GM12892 (cell line): ENCODE measurements at regions not wholly inside any gene's neighbourhood (a gene's known extent, or its start where the extent isn't known, plus 50 kb on each side); places are given as distances from the start of the nearest gene placed in this dataset.

Experiments
- DNase-seq: peaks from one replicate; pipeline ENCODE4 v3.0.0; 2011; ENCODE audit not compliant: insufficient read length
- FAIRE-seq: peaks from 2 replicates; lab custom pipeline; 2011; peaks lifted over from hg19 to GRCh38; lab: Jason Lieb, UNC
- POLR2A ChIP-seq: IDR thresholded peaks from 2 replicates; pipeline ENCODE4 v1.6.1; 2011; ENCODE audit warnings: low read depth, low read length, control low read depth
- POLR2AphosphoS5 ChIP-seq: IDR thresholded peaks from 2 replicates; pipeline ENCODE4 v1.6.1; 2011; ENCODE audit warnings: low read depth, low read length, control low read depth
- TAF1 ChIP-seq: IDR thresholded peaks from 2 replicates; pipeline ENCODE4 v1.6.1; 2011; ENCODE audit warnings: low read depth, mild to moderate bottlenecking, control low read depth, low read length, borderline replicate concordance

DNA sequence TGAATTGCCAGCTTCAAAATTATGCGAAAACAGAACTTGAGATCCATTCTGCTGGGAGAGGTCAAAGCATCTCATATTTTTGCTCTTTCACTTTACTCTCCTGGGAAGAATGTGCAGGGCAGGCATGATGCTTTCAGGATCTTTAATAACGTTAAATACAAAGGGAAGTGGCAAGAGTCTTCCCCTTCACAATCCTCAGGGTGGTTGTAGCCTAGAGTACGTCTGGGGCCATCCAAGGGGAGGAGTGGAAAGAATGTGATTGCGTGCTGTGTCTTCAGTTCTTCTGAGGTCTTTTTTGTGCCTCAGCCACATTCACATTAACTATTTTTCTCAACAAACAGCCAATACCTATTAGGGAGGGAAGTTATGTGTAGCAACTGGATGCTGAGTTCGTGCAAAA, 207.3 kb downstream of the HGF start:
- FAIRE-seq (no peak), DNase-seq (no peak)
- TF ChIP-seq TAF1 (no peak), POLR2AphosphoS5 (no peak), POLR2A (no peak)

DNA sequence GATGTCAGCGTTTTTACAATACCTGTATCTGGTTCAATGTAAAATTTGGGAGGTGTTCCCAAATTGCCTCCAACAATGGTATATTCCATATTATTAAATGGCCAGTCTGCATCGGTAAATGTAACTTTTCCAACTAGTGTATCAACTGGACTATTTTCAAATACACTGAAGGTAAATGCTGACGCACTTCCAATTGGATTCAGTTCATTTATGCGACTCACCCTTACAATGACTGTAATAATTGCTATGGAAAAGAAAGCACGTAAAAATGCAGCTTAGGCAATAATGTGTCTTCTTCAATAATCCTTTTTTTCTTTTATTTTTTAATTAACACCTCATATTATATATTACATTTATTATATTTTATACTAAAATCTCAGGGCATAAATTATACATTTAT, 209.1 kb downstream of the HGF start:
- FAIRE-seq, result no peak
- TF ChIP-seq POLR2AphosphoS5, result no peak
- no peak for DNase-seq

DNA sequence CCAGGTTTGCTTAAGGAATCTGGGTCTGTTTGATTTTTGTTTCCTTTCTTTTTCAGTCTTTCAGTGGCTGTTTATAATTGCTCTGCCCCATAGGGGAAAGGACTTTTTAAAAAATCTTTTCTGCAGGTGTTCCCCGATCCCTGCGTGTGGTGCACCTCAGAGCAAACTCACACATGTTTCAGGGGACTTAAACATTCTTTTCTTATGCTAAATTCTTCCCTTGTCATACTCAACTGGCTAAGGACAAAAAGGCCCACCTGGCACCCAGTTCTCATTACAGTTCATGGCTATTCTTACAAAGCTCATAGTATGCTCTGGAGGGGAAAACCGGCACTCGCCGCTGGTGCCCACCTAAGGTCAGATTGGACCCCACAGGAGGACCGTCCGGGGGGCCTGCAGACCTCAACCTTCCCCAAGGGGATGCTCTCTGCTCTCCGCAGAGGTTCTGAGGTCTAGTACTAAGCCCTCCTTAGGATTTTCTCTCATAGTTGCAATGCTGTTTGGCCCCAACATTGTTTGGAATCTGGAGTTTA, 220.3 kb downstream of the HGF start:
- DNase-seq (no peak), FAIRE-seq (no peak)
- TF ChIP-seq POLR2A, result no peak
- no peak for TF ChIP-seq POLR2AphosphoS5
- no peak for TF ChIP-seq TAF1

DNA sequence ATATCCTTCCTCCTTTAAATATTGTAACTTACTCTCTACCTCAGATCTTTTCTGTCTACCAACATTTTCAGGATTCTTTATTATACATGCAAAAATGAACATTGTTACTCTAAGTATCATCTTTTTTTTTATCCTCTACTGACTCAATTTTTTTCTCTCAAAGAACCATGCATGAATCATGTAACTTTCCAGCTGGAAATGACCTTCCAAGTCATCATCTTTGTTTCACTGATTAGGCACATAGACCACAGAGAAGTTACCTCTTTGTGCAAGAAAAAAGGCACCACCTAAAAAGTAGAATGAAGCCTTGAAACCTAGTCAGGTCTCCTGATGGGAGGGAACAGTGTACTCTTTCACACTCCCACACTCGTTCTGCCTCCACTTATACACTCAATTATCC, 234.9 kb downstream of the HGF start:
- DNase-seq (no peak), FAIRE-seq (no peak)

DNA sequence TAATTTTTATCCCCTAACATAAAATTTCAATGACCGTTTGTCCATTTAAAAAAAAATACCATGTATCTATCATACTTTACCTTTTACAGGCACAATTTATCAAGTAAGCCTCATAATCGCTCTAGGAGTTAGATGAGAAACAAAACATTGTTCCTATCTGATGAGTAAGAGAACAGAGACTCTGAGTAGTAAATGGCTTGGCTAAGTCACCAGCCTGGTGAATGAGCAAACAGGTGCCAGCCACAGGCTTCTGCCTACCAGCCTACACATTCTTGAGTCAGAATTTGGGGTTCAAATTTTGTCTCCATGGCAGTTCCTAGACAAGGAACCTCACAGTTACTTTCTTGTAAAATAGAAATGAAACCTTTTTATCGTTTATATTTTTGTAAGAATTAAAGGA, 235.4 kb downstream of the HGF start:
- TF ChIP-seq POLR2A (no peak), POLR2AphosphoS5 (no peak), TAF1 (no peak)
- DNase-seq, result no peak
- FAIRE-seq, result no peak

More for the DNA sequence above, 234.9 kb downstream of the HGF start:
- TF ChIP-seq POLR2AphosphoS5, result no peak
- no peak for TF ChIP-seq TAF1
- TF ChIP-seq POLR2A, result no peak

DNA sequence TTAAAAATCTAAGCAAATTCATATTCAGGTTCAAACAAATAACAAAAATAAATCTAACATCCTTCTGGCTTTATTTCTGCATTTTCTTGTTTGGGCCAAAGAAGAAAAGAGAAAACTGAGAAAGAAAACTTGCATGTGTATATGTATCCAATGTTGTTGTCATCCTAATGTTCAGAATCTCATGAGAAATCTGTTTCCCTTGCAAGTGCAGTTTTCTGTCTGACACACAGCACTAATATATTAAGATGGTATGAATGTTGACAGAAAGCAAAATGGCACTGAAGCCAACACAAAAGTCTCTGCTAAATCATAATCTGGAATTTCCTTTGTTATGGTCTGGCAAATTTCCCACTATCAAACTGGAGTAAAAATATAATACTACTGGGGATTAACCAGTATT, 235.9 kb downstream of the HGF start:
- no peak for DNase-seq
- no peak for FAIRE-seq
- TF ChIP-seq POLR2AphosphoS5 (no peak), TAF1 (no peak), POLR2A (no peak)

DNA sequence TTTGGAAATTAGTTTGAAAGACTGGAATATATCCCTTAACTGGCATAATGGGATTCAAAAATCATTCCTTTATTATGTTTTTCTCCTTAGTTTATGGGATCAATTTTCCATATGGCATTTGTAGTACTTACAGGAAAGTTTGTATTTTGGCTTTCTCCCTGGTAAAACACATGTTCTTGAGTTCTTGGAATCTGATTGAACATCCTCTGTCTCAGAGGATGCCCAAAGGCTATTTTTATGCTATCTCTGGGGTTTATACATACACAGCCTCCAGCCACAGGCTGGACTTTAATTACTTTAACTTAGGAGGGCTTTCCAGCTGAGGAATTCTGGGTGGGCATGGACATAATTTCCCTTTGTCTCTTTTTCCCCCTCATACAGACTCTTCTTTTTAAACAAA, 236.4 kb downstream of the HGF start:
- DNase-seq (no peak), FAIRE-seq (no peak)
- TF ChIP-seq POLR2AphosphoS5, result no peak
- TF ChIP-seq POLR2A, result no peak
- TF ChIP-seq TAF1, result no peak

DNA sequence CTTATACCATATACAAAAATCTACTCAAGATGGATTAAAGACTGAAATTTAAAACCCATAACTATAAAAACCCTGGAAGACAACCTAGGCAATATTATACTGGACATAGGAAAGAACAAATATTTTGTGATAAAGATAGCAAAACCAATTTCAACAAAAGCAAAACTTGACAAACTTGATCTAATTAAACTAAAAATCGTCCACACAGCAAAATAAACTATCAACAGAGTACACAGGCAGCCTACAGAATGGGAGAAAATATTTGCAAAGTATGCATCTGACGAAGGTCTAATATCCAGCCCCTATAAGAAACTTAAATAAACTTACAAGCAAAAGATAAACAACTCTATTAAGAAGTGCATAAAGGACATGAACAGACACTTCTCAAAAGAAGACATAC, 240.1 kb downstream of the HGF start:
- no peak for FAIRE-seq
- TF ChIP-seq TAF1 (no peak), POLR2AphosphoS5 (no peak), POLR2A (no peak)

DNA sequence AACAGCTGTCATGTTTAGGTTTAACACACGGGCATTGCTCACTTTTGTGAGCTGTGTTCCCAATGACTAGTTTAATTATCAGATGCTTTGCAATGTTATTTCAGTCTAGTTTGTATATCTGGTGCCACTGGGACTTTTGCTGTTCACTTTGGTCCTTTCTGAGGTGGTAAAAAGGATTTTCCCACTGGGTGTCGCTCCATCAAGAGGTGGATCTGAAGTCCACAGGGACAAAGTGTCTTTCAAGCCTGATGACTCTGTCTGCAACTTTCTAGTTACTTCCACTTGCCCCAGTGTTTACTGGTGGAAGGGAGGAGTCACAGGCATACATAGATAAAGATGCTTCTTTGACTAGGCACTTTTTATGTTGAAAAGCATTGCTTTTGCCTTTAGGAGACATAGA, 242.2 kb downstream of the HGF start:
- TF ChIP-seq POLR2AphosphoS5 (no peak), POLR2A (no peak), TAF1 (no peak)
- DNase-seq (no peak), FAIRE-seq (no peak)

More for the DNA sequence above, 240.1 kb downstream of the HGF start:
- DNase-seq, result no peak

DNA sequence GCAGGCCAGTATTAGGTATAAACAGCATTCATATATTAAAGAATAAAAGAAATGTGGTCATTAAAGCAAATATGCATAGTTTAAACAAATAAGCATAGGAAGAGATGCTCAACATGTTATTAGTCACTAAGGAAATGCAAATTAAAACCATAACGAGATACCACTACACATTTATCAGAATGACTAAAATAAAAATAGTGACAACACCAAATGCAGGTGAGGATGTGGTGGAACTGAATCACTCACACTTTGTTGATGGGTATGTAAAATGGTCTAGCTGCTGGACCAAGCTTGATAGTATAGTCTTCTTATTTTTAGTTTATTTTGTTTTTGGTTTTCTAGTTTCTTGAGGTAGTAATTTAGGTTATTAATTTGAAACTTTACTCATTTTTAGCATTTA, 242.9 kb downstream of the HGF start:
- DNase-seq, result no peak
- TF ChIP-seq POLR2AphosphoS5 (no peak), POLR2A (no peak)
- no peak for FAIRE-seq

DNA sequence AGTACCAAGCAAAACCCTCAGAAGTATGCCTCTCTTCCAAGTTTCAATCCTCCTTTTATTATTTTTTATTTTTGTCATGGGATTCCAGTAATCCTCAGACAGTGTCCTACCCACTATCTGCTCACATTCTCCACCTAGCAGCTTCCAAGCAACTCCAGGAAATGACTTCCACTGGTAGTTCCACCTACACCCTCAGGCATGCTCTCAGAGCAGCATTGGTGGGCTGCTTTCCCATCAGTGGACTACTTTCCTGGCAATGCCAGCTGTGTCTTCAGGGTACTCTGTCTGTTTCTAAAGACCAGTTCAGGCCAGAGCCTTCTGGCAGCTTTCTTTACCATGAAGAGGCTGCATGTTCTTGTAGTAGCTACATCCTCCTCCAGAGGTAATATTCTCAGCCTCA, 244.0 kb downstream of the HGF start:
- no peak for DNase-seq
- TF ChIP-seq POLR2A (no peak), POLR2AphosphoS5 (no peak), TAF1 (no peak)
- no peak for FAIRE-seq

DNA sequence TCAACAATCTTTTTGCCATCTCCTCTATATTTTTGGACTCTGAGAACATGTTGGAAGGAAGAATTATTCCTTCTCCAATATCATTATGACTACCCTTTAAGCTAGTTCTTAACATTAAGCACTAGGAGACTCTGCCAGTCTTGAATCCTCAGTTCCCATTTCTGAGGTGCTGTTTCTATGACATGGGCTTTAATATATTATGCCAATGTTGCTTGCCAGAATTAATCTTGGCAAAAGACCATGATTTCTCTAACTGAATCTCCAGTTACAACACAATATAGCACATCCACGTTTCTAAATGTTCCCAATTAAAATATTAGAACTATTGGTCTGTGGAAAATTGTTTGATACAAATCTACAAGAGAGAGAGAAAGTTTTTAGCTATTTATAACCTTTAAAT, 250.0 kb downstream of the HGF start:
- no peak for TF ChIP-seq POLR2A
- TF ChIP-seq TAF1, result no peak
- no peak for DNase-seq
- no peak for FAIRE-seq

DNA sequence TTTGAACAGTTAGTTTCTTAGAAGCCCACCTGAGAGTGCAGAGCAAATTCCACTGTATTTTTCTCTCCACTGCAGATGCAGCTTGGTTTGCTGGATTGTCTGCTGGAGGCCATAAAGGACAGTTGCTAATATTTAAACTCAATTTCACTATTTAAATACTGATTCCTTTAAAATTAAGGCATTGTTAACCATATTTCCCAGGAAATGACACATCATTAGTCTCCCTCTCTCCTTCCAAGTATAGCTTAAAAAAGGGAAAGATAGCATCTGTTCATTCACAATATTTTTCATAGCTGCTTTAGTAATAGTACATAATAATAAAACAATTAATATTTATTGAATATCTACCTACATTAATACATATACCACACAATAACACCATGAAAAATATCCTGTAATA, 252.9 kb downstream of the HGF start:
- FAIRE-seq (no peak), DNase-seq (no peak)
- no peak for TF ChIP-seq TAF1
- TF ChIP-seq POLR2AphosphoS5, result no peak
